ENCODE measurements at regions not wholly inside any gene's neighbourhood (a gene's known extent, or its start where the extent isn't known, plus 50 kb on each side); places are given as distances from the start of the nearest gene placed in this dataset.

DNA sequence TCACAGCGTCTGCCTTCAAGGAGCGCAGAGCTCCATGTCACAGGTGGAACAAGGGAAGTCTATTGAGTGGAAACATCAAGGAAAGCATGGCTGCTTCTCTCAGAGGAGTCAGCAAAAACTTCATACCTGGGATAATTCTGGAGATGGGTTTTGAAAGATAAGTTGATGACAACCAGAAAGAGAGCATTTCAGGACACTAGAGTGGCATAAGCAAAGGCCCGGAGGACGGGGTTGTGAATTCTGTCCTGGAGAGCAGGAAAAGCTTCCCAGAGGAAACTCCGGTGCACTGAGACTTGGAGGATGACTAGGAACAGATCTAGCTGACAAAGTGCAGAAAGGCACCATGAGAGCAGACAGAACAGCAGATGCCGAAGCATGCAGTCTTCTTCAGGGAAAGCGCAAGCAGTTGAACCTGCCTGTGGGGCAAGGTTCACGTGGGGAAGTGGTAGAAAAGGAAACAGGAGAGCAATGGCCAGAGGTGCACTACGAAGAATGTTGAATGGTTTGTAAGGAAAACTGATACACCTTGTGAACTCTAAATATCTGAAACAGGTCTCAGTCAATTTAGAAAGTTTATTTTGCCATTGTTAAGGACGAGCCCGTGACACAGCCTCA, 222.9 kb downstream of the PLPP3 start:
- no peak for DNase-seq (ENCODE audit: low read depth, low spot score)

DNA sequence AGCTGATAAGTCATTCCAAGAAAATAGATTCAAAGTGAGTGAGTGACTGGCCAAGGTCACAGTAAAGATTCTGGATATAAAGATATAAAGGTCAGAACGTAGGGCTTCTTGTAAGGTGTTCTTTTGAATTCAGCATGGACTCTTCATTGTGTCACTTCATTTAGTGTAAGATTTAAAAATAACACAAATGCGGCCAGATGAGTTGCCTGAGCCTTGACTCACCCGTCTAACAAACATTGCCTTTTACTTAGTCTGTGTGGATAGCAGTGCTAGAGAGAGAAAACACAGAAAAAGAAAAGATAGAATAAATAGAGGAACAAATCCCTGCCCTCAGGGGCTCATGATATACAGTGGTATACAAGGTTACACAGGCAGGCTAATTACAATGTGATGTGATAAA, 223.4 kb downstream of the PLPP3 start:
- no peak for DNase-seq (ENCODE audit: low read depth, low spot score)

DNA sequence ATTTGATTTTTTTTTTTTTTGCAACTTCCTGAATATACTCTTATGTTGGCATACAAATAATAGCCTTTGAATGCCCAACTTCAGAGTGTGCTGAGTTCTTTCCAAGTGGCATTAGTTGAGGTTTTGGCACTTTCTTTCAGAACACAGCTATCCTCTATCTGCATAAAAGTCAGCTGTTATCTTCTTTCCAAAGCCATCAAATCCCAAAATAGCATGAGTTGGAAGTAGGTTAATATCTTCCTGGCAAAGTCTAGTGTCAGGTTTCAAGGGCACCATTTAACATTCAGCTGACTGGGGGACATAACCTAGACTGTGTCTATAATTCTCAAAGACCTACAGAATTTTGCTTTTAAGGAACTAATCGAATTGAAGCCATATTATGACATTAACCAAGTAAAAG, 223.9 kb downstream of the PLPP3 start:
- DNase-seq (ENCODE audit: low read depth, low spot score) = no peak

DNA sequence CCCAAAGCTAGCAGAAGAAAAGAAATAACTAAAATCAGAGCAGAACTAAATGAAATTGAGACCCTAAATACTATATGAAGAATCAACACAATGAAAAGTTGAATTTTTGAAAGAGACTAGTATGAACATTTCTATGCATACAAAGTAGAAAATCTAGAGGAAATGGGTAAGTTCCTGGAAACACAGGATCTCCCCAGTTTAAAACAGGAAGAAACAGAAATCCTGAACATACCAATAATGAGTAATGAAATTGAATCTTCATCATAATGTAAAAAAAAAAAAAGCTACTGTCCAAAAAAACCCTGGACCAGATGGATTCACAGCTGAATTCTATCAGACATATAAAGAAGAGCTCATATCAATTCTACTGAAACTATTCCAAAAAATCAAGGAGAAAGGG, 233.5 kb downstream of the PLPP3 start:
- no peak for DNase-seq (ENCODE audit: low read depth, low spot score)

DNA sequence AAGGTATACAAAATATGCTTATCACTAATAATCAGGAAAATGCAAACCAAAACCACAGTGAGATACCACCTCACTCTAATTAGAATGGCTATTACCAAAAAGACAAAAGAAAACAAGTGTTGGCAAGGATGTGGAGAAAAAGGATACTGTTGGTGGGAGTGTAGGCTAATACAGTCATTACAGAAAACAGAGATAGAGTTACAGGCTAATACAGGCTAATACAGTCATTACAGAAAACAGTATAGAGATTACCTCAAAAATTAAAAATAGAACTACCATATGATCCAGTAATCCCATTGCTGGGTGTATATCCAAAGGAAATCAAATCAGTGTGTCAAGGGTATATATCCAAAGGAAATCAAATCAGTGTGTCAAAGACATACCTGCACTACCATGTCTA, 238.4 kb downstream of the PLPP3 start:
- no peak for DNase-seq (ENCODE audit: low read depth, low spot score)

DNA sequence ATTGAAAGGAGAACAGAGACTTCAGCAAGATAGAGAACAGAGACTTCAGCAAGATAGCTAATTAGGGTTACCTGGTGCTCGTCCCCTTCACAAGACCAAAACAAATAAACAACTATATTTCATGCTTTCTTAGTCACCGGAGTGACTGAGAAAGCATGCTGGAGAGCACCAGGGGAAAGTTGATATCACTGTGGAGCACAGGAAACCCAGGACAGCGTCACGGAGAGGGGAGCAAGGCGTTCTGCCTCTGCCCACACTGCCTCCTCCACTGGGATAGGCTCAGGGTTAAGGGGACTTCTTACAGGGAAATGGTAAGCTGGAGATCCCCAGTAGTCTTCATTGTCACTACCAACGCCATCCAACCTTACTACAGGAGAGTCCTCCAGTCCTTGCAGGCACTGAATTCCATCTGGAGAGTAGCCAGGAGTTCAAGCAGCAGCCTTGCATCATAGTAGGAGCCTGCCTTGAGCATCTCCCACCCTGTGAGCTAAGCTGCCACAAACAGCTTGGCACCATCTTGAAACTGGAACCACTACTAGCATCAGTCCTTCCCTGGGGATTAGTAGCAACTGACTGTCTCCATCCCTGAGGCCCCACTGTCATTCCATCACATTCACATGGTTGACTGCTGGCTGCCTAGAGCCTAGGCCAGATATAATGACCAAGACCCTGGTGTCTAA, 239.4 kb downstream of the PLPP3 start:
- DNase-seq (ENCODE audit: low read depth, low spot score) = no peak

DNA sequence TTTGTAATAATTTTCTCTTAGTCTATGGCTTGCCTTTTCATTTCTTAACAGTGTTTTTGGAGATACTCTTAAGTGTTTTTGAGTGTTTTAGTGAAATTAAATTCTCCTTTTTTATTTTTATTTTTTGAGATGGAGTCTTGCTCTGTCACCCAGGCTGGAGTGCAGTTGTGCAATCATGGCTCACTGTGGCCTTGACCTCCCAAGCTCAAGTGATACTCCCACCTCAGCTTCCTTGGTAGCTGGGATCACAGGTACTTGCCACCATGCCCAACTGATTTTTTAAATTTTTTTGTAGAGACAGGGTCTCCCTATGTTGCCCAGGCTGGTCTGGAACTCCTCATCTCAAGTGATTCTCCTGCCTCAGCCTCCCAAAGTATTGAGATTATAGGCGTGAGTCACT, 240.3 kb downstream of the PLPP3 start:
- DNase-seq (ENCODE audit: low read depth, low spot score) = no peak

DNA sequence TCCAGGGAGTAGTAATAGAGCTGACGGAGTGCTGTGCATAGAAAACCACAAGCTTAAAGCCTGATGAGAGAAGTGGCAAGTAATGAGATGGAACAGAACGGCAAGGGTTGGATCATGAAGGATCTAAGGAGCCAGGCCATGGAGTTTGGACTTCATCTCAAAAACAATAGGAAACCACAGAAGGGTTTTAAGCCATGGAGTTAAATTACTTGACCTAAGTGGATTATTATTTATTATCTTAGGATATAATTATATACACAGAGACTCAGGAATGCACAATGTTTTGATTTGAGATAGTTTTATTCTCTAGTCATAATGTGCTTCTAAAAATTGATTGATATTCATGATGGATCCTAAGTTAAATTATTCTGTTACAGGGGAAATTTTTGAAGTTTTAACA, 242.4 kb downstream of the PLPP3 start:
- DNase-seq (ENCODE audit: low read depth, low spot score) = no peak

DNA sequence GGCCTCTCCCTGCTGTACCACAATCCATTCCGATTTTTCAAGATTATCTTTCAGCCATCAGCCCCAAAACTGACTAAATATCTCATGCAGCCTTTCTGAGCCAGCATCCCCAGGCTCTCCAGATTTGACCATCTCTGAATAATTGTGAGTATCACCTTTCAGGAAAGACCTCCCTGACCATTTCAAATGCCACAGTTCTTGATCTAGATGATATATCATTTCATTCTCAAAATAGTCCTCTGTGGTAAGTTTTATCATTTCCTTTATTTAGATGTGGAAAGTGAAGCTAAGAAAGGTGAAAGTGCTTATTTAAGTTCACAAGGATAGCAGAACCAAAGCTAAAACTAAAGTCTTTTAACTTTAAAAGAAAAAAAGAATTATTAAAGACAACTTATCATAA, 244.0 kb downstream of the PLPP3 start:
- no peak for DNase-seq (ENCODE audit: low read depth, low spot score)

DNA sequence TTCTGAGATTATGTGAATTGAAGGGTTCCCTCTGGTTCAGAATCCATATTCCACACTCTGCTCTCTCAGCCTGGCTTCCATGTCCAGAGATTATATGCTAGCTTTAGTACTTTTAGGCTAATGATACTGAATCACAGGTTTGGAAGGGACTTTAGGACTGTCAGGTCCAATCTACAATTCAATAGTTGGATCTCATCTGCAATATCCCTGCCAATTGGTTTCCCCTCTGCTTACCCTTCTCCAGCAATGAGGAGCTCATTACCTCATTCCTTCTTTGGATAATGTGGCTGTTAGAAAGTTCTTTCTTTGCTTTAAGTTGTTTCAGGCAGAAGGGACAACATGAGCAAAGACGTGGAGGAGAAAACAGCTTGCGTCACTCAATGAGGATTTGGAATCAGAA, 245.3 kb downstream of the PLPP3 start:
- DNase-seq (ENCODE audit: low read depth, low spot score) = no peak

DNA sequence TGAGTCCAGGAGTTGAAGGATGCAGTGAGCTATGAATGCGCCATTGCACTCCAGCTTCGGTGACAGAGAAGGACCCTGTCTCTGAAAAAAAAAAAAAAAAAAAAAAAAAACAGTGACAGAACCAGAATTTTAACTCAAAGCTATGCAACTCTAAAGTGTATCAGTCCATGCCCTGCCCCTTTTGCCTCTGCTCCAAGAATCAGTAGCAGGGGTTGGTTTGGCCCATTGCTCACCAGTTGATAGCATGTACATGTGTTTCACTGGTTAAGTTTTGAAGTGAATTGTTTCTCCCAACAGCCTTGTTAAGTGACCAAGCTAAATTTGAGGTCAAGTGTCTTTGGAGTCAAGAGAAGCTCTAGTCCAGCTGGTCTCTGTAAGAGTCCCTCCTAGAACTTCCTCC, 245.9 kb downstream of the PLPP3 start:
- no peak for DNase-seq (ENCODE audit: low read depth, low spot score)

DNA sequence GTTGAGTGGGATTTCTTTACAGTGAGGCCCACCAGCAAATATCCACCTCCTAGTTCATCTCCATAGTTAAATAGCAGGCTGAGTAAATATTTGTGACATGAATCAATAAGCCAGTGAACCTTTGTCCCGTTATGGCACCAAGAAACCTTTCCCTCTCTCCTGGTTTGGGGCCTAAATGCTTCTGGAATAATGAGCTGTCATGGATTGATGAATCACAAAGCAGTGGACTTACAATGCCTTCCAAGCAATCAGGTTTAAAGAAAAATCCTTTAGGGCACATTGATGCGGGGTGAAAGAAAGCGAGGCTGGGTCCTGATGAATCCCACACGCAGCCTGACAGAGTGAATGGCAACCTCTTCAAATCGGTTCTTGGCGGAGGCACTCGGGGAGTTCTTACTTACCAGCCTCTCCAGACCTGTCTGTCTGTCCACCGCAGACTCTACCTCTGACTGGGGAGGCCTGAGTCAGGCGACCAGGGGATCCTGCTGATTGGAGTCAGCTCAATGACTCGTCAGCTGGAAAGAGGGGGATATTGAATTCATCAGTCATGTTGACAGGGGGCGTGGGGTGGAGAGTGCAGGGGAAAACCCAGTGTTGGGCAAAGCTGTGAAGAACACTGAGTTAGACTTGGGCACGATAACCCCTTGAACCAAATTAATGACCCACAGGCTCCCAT, 247.3 kb downstream of the PLPP3 start:
- no peak for DNase-seq (ENCODE audit: low read depth, low spot score)

DNA sequence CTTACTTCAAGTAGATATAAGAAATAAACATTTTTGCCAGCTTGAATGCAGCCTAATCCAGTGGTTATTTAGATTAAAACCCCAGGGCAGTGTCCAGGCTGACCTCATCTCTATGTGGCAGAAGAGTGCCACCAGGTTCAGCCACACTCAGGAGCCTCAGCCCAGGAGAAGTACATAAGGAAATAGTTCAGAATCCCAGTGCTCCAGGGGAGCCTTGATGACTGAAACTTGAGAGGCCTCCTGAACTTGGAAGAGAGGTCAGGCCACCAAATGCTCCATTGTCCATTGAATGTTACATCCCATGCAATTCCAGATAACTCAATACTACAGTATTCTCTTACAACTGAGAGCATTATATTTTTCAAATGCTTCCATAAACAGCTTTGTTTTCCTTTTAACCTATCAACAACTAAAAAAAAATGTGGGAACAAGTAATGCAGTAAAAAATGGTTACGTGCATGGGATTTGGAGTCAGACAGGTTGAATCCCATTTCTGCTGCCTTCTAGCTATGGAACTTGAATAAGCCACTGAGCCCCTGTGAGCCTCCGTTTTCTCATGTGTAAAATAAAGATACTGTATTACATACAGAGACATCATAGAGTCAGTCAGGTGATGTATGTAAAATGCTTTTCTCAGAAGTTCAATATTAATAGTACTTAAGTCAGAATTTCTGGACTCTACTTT, 248.0 kb downstream of the PLPP3 start:
- DNase-seq (ENCODE audit: low read depth, low spot score) = no peak

DNA sequence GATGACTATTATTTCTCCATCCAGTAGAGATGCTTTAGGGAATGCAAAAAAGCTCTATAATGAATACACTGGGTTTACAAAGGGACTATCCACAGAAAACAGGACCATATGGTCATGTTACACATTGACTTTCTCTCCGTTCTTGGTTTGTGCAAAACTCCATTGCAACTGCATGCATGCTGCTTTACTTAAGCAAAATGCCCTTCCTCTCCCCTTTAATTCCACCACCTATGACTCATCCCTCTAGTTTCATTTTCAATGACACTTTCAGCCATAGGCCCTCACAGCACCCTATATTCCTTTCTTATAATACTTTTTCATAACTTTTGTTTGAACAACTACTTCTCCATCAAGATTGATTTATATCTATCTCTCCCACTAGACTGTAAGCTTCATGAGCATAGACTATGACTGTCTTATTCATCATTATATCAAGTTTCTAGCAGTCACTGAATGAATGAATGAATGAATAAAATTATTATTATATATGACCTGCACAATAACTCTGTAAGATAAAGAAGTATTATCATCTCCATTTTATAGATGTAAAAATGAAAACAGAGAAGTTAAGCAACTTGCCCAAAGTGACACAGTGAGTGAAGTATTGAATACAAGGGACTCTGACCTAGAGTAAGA, 248.9 kb downstream of the PLPP3 start:
- no peak for DNase-seq (ENCODE audit: low read depth, low spot score)

DNA sequence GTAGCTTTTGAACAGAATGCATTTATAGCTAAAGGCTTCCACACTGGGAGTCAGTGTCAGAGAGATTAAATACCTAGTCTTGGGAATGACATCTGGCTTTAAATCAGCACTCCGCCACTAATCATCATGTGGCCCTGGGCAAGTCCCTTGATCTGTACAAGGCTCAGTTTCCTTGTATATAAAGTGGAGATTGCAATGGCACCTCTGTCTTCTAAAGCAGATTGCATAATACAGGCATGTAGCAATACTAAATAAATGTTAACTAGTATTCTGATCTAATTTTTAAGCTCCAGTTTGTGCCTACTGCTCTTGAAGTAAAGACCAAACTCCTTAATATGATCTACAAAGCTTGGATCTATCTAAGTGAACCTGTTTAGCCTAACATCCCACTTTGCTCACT, 249.4 kb downstream of the PLPP3 start:
- no peak for DNase-seq (ENCODE audit: low read depth, low spot score)

DNA sequence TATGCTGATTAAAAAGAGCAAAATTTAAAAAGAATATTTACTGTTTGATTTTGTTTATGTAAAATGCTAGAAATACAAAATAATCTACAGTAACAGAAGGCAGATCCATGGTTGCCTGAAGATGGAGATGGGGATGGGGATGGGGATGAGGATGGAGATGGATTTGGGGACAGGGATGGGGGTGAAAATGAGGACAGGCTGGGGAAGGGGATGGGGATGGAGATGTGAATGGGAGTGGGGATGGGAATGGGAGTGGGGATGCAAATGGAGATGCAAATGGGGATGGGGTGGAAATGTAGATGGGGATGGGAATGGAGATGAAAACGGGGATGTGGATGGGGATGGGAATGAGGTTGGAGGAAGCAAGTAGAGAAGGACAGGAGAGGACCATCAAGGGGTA, 252.2 kb downstream of the PLPP3 start:
- DNase-seq (ENCODE audit: low read depth, low spot score) = no peak

DNA sequence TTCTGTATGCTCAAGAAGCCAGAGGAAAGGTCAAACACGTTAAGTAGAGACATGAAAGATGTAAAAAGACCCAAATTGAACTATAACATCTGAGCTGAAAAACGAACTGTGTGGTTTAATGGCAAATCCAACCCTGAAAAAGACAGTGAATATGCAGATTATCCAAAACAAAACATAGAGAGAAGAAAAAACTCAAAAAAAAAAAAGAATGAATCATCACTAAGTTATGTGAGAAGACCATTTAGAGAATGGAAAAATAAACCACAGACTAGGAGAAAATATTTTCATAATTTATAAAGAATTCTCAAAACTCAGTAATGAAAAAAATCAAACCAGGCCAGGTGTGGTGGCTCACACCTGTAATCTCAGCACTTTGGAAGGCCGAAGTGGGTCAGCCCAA, 253.3 kb downstream of the PLPP3 start:
- DNase-seq (ENCODE audit: low read depth, low spot score) = no peak

DNA sequence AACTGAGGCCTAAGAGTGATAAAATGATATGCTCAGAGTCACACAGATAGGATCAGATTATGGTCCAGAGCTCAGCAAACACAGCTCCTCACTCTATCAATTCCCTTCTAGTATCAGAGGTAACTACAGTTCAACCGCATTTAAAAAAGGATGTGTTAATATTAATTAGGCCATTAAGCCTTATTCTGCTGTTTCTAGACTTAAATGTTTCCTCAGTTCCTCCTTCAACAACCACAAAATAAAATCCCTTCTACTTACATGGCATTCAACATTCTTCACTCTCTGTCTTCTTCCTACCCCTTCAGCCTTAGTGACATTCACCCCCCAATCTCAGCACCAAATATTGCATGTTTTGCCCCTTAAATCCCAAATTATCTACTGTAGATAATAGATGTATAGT, 254.9 kb downstream of the PLPP3 start:
- no peak for DNase-seq (ENCODE audit: low read depth, low spot score)

DNA sequence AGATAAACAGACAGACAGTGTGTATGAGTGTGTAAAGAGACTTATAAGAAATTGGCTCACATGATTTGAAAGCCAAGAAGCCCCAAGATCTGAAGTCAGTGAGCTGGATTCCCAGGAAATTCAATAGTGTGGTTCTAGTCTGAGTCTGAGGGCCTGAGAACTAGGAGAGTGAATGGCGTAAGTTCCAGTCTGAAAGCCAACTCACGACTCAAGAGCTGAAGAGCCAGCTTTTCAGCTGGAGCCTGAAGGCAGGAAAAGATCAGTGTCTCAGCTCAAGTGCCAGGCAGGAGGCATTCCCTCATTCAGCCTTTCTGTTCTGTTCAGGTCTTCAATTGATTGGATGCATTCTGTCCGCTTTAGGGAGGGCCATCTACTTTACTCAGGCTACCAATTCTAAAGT, 257.2 kb downstream of the PLPP3 start:
- DNase-seq (ENCODE audit: low read depth, low spot score) = no peak

DNA sequence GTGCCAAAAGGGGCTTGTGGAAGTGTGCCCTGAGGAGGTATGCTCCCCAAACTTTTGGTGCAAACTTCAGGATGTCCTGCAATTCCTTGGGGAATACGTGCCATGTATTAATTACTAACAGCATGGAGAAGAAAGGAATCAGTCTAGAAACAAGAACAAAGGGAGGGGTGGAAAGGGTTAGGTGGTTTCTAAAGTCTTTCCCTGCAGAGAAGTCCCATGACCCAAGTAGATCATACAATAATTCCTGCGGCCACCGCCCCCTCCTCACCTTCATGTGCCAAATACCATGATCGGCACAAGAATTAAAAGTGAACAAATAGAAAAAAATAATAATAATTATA, 258.2 kb downstream of the PLPP3 start:
- no peak for DNase-seq (ENCODE audit: low read depth, low spot score)

DNA sequence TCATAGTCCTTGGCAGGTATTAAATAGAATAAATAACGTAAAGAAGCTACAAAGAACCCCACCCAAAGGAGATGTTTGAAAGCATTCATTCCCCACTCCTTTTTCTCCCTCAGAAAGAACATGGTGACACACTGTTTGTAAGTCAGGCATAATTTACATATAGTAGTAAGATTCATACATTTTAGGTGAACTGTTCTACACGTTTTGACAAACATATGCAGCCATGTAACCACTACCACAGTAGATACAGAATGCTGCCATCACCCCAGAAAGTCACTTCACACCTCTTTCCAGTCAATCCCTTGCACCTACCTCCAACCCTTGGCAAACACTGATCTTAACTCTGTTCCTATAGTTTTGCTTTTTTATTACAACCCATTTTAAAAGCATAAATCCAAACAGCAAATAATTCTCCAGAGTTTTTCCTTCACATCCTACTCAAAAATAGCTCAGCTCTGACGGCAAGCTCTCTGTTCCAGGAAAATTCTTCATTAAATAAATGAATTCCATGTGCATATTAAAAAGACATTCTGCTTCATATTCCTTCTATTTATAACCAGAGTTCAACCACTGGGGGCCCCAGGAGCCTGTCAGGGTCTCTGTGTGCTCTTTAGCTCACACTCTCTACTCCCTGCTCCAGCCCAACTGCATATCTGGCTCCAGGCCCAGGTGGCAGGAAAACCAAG, 258.8 kb downstream of the PLPP3 start:
- no peak for DNase-seq (ENCODE audit: low read depth, low spot score)

DNA sequence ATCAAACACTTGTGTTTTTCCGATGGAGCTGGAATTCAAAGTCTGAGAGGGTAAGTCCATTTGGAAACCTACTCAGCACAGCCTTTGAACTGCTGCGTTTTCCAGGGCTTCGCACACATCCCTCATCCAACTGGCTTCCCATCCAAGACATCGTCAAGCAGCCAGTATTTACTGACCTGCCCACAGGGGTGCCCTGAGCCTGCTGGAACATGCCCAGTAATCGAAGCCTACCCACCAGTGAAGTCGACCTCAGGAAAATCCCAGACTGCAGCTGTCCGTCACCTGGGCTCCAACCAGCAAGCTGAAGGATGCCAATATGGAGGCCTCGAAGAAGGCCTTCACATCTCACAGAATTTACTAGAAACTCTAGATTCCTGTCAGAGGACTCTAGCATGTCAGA, 261.6 kb downstream of the PLPP3 start:
- DNase-seq (ENCODE audit: low read depth, low spot score) = no peak

Measured in activated CD4-positive, CD25-positive, alpha-beta regulatory T cell treated with anti-CD3 and anti-CD28 coated beads, Interleukin-2, amount 50 U/mL, for 16 hours (primary cell).